Muscle layer of duodenum (tissue), 2 donors: ENCODE measurements at regions not wholly inside any gene's neighbourhood (a gene's known extent, or its start where the extent isn't known, plus 50 kb on each side); places are given as distances from the start of the nearest gene placed in this dataset.
"Not testable (repeated sequence)": the region's sequence is repeated elsewhere in the genome, so short reads cannot be mapped to it uniquely, and the experiment has no call there.

Experiments
- H3K27ac ChIP-seq: one replicate; pipeline ENCODE4 v1.7.0; 2013; ENCODE audit warnings: mild to moderate bottlenecking, low read length
- H3K27me3 ChIP-seq: one replicate; pipeline ENCODE4 v1.7.0; 2013; ENCODE audit warnings: low read depth, mild to moderate bottlenecking, control low read depth, low read length
- H3K36me3 ChIP-seq, 2 donors: one replicate each; pipeline ENCODE4 v1.7.0; 2013; ENCODE audit warnings: low read length in 2 of 2, control low read depth in 1 of 2, mild to moderate bottlenecking in 1 of 2; ENCODE audit not compliant: insufficient read depth in 2 of 2, control insufficient read depth in 1 of 2
- H3K4me1 ChIP-seq, 2 donors: one replicate each; pipeline ENCODE4 v1.7.0; 2013; ENCODE audit warnings: low read length in 2 of 2, mild to moderate bottlenecking in 2 of 2, control low read depth in 1 of 2, moderate library complexity in 1 of 2; ENCODE audit not compliant: insufficient read depth in 2 of 2, control insufficient read depth in 1 of 2
- H3K4me3 ChIP-seq, 2 donors: one replicate each; pipeline ENCODE4 v1.7.0; 2013; ENCODE audit warnings: low read length in 2 of 2, low read depth in 1 of 2, mild to moderate bottlenecking in 1 of 2
- H3K9me3 ChIP-seq, 2 donors: one replicate each; pipeline ENCODE4 v1.7.0; 2013; ENCODE audit warnings: low read length in 2 of 2, control low read depth in 1 of 2, mild to moderate bottlenecking in 1 of 2; ENCODE audit not compliant: control insufficient read depth in 1 of 2
- donor health status: healthy.

- H3K4me3 ChIP-seq, H3K36me3 ChIP-seq, H3K4me1 ChIP-seq, H3K27me3 ChIP-seq, H3K27ac ChIP-seq: not testable (repeated sequence)
- H3K9me3 ChIP-seq: peaks cover 4 to 21% of the 10 kb centered on the region in 2 donors
Measured at GRCh38 chr21:10325546-10325945, 195.8 kb upstream of the TPTE start.

- H3K27me3 ChIP-seq, H3K36me3 ChIP-seq, H3K4me3 ChIP-seq, H3K4me1 ChIP-seq, H3K27ac ChIP-seq: not testable (repeated sequence)
- peaks cover 4 to 27% of the 10 kb centered on the region in 2 donors for H3K9me3 ChIP-seq
Measured at GRCh38 chr21:10326146-10326545, 195.2 kb upstream of the TPTE start.

DNA sequence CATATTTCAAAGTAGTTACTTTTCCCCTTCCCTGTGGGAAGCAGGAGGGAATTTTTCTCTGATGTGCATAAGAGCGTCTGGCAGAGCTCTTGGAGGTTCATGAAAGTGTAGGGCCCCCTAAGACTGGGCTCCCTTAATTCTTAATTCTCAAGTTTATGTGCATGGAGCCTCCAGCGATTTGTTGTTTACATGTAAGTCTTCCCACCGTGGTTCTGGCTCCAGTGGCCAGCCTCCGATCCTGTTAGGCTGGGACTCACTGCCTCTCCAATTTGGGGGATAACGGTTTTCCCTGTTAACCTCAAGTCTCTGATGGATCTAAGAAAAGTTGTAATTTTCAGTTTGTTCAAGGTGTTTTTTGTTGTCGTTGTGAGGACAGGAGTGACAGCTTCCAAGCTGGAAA, 192.7 kb upstream of the TPTE start:
- not testable (repeated sequence) for H3K36me3 ChIP-seq, H3K4me1 ChIP-seq, H3K4me3 ChIP-seq, H3K27me3 ChIP-seq, H3K27ac ChIP-seq
- peaks cover 4 to 28% of the 10 kb centered on the region in 2 donors for H3K9me3 ChIP-seq

- not testable (repeated sequence) for H3K27me3 ChIP-seq, H3K4me1 ChIP-seq, H3K4me3 ChIP-seq, H3K36me3 ChIP-seq, H3K27ac ChIP-seq
- H3K9me3 ChIP-seq: peaks cover 4 to 28% of the 10 kb centered on the region in 2 donors
Measured at GRCh38 chr21:10330641-10331119, 190.7 kb upstream of the TPTE start.

DNA sequence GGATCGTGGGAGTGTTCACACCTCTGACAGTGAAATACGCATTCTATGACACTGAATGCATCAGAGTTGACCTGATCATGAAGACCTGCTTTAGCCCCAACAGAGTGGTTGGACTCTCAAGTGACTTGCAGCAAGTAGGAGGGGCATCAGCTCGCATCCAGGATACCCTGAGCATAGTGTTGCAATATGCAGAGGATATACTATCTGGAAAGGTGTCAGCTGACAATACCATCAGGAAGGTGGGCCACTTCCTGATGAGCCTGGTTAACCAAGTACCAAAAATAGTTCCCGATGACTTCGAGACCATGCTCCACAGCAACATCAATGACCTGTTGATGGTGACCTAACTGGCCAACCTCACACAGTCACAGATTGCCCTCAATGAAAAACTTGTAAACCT, 190.2 kb upstream of the TPTE start:
- not testable (repeated sequence) for H3K27me3 ChIP-seq, H3K4me3 ChIP-seq, H3K27ac ChIP-seq, H3K4me1 ChIP-seq, H3K36me3 ChIP-seq
- peaks cover 4 to 28% of the 10 kb centered on the region in 2 donors for H3K9me3 ChIP-seq

- not testable (repeated sequence) for H3K27me3 ChIP-seq, H3K4me1 ChIP-seq, H3K27ac ChIP-seq, H3K36me3 ChIP-seq, H3K4me3 ChIP-seq
- peaks cover 0 to 22% of the 10 kb centered on the region in 2 donors for H3K9me3 ChIP-seq
Measured at GRCh38 chr21:10332935-10333334, 188.4 kb upstream of the TPTE start.

- H3K27me3 ChIP-seq, H3K4me1 ChIP-seq, H3K36me3 ChIP-seq, H3K4me3 ChIP-seq, H3K27ac ChIP-seq: not testable (repeated sequence)
- peaks cover 0 to 20% of the 10 kb centered on the region in 2 donors for H3K9me3 ChIP-seq
Measured at GRCh38 chr21:10334391-10334790, 187.0 kb upstream of the TPTE start.

DNA sequence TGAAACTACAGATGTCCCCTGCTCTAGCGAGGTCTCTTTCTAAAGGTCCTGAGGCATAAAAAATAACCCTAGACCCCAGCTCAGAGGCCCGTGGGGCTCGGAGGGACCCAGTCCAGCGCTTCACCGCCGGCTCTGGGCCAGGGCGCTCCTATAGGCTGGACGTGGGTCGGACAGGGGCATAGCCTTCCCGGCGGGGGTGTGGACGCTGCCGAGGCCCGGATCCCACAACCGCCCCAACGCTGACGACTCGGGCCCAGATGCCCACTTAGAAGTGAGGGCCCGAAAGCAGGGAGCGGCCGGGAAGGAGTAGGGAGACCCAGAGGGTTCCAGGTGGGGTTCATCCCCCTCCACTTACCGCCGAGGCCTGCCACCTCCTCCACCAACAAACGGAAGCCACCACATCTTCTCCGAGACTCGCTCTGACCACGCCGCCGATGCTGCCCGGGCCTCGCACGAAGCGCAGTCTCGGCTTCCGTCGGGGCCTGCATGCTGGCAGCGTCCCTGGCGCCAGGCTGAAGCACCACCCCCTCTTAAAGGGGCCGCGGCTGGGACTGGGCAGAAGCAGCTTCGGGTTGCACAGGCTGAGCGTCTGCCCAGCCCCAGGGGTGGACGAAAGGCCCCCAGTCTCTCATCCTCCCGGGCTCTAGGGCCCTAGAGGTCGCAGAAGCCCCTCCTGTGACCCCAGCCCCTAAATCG, 179.0 kb upstream of the TPTE start:
- H3K27me3 ChIP-seq, H3K4me3 ChIP-seq, H3K36me3 ChIP-seq, H3K4me1 ChIP-seq, H3K27ac ChIP-seq: not testable (repeated sequence)
- peaks cover 0 to 12% of the 10 kb centered on the region in 2 donors for H3K9me3 ChIP-seq

- peaks cover 0 to 20% of the 10 kb centered on the region in 2 donors for H3K9me3 ChIP-seq
- not testable (repeated sequence) for H3K27ac ChIP-seq, H3K27me3 ChIP-seq, H3K4me1 ChIP-seq, H3K4me3 ChIP-seq, H3K36me3 ChIP-seq
Measured at GRCh38 chr21:10343146-10343935, 178.0 kb upstream of the TPTE start.

- H3K27me3 ChIP-seq, H3K36me3 ChIP-seq, H3K4me1 ChIP-seq, H3K27ac ChIP-seq, H3K4me3 ChIP-seq: not testable (repeated sequence)
- H3K9me3 ChIP-seq: peaks cover 0 to 23% of the 10 kb centered on the region in 2 donors
Measured at GRCh38 chr21:10344266-10344665, 177.1 kb upstream of the TPTE start.

DNA sequence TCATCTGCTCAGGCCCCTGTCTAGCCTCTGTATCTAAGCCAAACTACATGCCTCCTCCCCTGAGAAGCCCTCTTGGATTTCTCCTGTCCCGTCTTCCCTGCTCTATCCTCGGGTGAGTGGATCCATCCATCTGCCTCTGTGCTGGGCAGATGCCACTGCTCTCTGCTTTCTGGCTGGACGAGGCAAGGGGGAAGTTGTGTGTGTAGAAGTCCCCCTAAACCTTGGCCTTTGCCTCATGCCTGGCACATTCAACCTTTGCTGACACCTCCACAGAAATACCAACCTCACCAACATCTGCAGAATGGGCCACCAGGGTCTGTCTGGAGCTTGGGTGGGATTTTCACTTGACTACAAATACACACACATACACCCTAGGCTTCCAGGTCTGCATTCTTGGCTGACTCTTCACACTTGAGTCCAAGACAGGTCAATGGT, 176.2 kb upstream of the TPTE start:
- H3K4me3 ChIP-seq, H3K27me3 ChIP-seq, H3K27ac ChIP-seq, H3K36me3 ChIP-seq, H3K4me1 ChIP-seq: not testable (repeated sequence)
- H3K9me3 ChIP-seq: peaks cover 0 to 23% of the 10 kb centered on the region in 2 donors
